ENCODE measurements at regions not wholly inside any gene's neighbourhood (a gene's known extent, or its start where the extent isn't known, plus 50 kb on each side); places are given as distances from the start of the nearest gene placed in this dataset.

- no peak for DNase-seq
- Histone ChIP-seq H3K9ac (ENCODE audit: insufficient read depth in 1 of 2, low read length in 2 of 2) (no peak overlapping the region), H3K27me3 (ENCODE audit: control insufficient read depth in 3 of 3, insufficient read depth in 3 of 3, low read length in 2 of 3) (peaks cover 0 to 3% (median 0%) of the 10 kb centered on the region in 3 donors), H3K36me3 (ENCODE audit: control insufficient read depth in 4 of 4, insufficient read depth in 4 of 4, low read length in 4 of 4) (no peaks in the 10 kb centered on the region), H3K27ac (ENCODE audit: low read depth in 1 of 2, low read length in 1 of 2) (no peak overlapping the region), H3K4me3 (no peak overlapping the region), H3K4me1 (ENCODE audit: control insufficient read depth in 5 of 5, insufficient read depth in 5 of 5, low read length in 5 of 5) (no peaks in the 10 kb centered on the region), H3K9me3 (ENCODE audit: control insufficient read depth in 4 of 4, insufficient read depth in 3 of 4, low read length in 3 of 4) (peaks cover 0 to 2% (median 0%) of the 10 kb centered on the region in 4 donors)
- no peak for TF ChIP-seq CTCF (IDR thresholded peaks at IDR 0.05; ENCODE audit: control extremely low read depth, extremely low read depth)
- no peak for ATAC-seq (ENCODE audit: insufficient read depth, low FRiP score)
- 90 to 94% methylated on average over 14 of the region's 14 CpGs for WGBS, 2 donors
Observed at GRCh38 chr14:100638211-100638855, 51.1 kb upstream of the BEGAIN start.

- H3K36me3 ChIP-seq (ENCODE audit: control insufficient read depth in 4 of 4, insufficient read depth in 4 of 4, low read length in 4 of 4), result no peaks in the 10 kb centered on the region
- H3K27me3 ChIP-seq (ENCODE audit: control insufficient read depth in 3 of 3, insufficient read depth in 3 of 3, low read length in 2 of 3), result peaks cover 0 to 7% (median 0%) of the 10 kb centered on the region in 3 donors
- no peak overlapping the region for H3K27ac ChIP-seq (ENCODE audit: low read depth in 1 of 2, low read length in 1 of 2)
- no peak for DNase-seq
- no peak overlapping the region for H3K4me3 ChIP-seq
- ATAC-seq (ENCODE audit: insufficient read depth, low FRiP score), result no peak
- WGBS, 2 donors, result 82 to 93% methylated on average over 6 of the region's 6 CpGs
- H3K9ac ChIP-seq (ENCODE audit: insufficient read depth in 1 of 2, low read length in 2 of 2), result no peak overlapping the region
- peaks cover 0 to 2% (median 0%) of the 10 kb centered on the region in 4 donors for H3K9me3 ChIP-seq (ENCODE audit: control insufficient read depth in 4 of 4, insufficient read depth in 3 of 4, low read length in 3 of 4)
- peaks cover 0 to under 1% (median 0%) of the 10 kb centered on the region in 5 donors for H3K4me1 ChIP-seq (ENCODE audit: control insufficient read depth in 5 of 5, insufficient read depth in 5 of 5, low read length in 5 of 5)
- no peak for TF ChIP-seq CTCF (IDR thresholded peaks at IDR 0.05; ENCODE audit: control extremely low read depth, extremely low read depth)
Observed at GRCh38 chr14:100639280-100639679, 52.1 kb upstream of the BEGAIN start.

- no peak for TF ChIP-seq CTCF (IDR thresholded peaks at IDR 0.05; ENCODE audit: control extremely low read depth, extremely low read depth)
- ATAC-seq (ENCODE audit: insufficient read depth, low FRiP score) (no peak), DNase-seq (no peak)
- 37 to 62% methylated on average over 19 to 20 of the region's 20 CpGs for WGBS, 2 donors
- no peaks in the 10 kb centered on the region for H3K36me3 ChIP-seq (ENCODE audit: control insufficient read depth in 4 of 4, insufficient read depth in 4 of 4, low read length in 4 of 4)
- H3K4me1 ChIP-seq (ENCODE audit: control insufficient read depth in 5 of 5, insufficient read depth in 5 of 5, low read length in 5 of 5), result peaks cover 0 to 6% (median 0%) of the 10 kb centered on the region in 5 donors
- H3K27me3 ChIP-seq (ENCODE audit: control insufficient read depth in 3 of 3, insufficient read depth in 3 of 3, low read length in 2 of 3), result peaks cover 0 to 4% (median 0%) of the 10 kb centered on the region in 3 donors
- H3K4me3 ChIP-seq, result no peak overlapping the region
- no peak overlapping the region for H3K27ac ChIP-seq (ENCODE audit: low read depth in 1 of 2, low read length in 1 of 2)
- H3K9ac ChIP-seq (ENCODE audit: insufficient read depth in 1 of 2, low read length in 2 of 2), result no peak overlapping the region
- H3K9me3 ChIP-seq (ENCODE audit: control insufficient read depth in 4 of 4, insufficient read depth in 3 of 4, low read length in 3 of 4), result peaks cover 0 to 2% (median 0%) of the 10 kb centered on the region in 4 donors
Observed at GRCh38 chr14:100640471-100641273, 53.5 kb upstream of the BEGAIN start.

Data from lung (tissue), 11 donors.